K562 (cell line): ENCODE measurements at regions not wholly inside any gene's neighbourhood (a gene's known extent, or its start where the extent isn't known, plus 50 kb on each side); places are given as distances from the start of the nearest gene placed in this dataset.

Experiments used
- CBFB ChIP-seq: sonication (generic); formaldehyde crosslinking; IDR thresholded peaks from 2 replicates; pipeline ENCODE4 v1.4.0; 2020; ENCODE audit warnings: mild to moderate bottlenecking, missing genetic modification reagents
- CHD1 ChIP-seq: fragments of 200-600 bp; sonication (generic); IDR thresholded peaks from one replicate; pipeline ENCODE4 v1.6.1; 2012; ENCODE audit warnings: mild to moderate bottlenecking, moderate library complexity, low read length, inconsistent platforms
- HNRNPK ChIP-seq: fragments of 200-400 bp; formaldehyde crosslinking; IDR thresholded peaks from one replicate; pipeline ENCODE4 v1.6.1; 2018; ENCODE audit warnings: mild to moderate bottlenecking, low read depth, low read length; ENCODE audit not compliant: poor library complexity, severe bottlenecking
- JUND ChIP-seq, 2 experiments: IDR thresholded peaks; 2 replicates in 1 of 2; 3 replicates in 1 of 2; pipeline ENCODE4 v1.6.1; 2011; ENCODE audit warnings: borderline replicate concordance in 2 of 2, low read depth in 2 of 2, low read length in 2 of 2, improper control_type of control experiment in 1 of 2, missing biosample characterization in 1 of 2, missing genetic modification characterization in 1 of 2, missing genetic modification reagents in 1 of 2
- PRPF4 ChIP-seq: fragments of 200-400 bp; formaldehyde crosslinking; IDR thresholded peaks from one replicate; pipeline ENCODE4 v1.6.1; 2017; ENCODE audit warnings: low read length, low read depth, mild to moderate bottlenecking; ENCODE audit not compliant: insufficient read depth, poor library complexity, severe bottlenecking
- SAFB2 ChIP-seq: fragments of 200-400 bp; formaldehyde crosslinking; IDR thresholded peaks from 2 replicates; pipeline ENCODE4 v1.6.1; 2018; ENCODE audit warnings: borderline replicate concordance, low read length, low read depth, moderate library complexity; ENCODE audit not compliant: severe bottlenecking
- SPI1 ChIP-seq: IDR thresholded peaks from 2 replicates; pipeline ENCODE4 v1.6.1; 2011; ENCODE audit warnings: low read depth, low read length, control low read depth, borderline replicate concordance
- SRSF9 ChIP-seq: fragments of 200-400 bp; formaldehyde crosslinking; IDR thresholded peaks from 2 replicates; pipeline ENCODE4 v1.6.1; 2017; ENCODE audit warnings: low read depth, low read length, borderline replicate concordance
- TAF1 ChIP-seq: IDR thresholded peaks from 2 replicates; pipeline ENCODE4 v1.6.1; 2011; ENCODE audit warnings: mild to moderate bottlenecking, low read length, moderate library complexity; ENCODE audit not compliant: insufficient read depth, control insufficient read depth, severe bottlenecking; ENCODE audit errors: extremely low read depth
- YBX1 ChIP-seq: fragments of 450-650 bp; IDR thresholded peaks from 2 replicates; pipeline ENCODE4 v1.7.1; 2016; ENCODE audit warnings: mild to moderate bottlenecking
- ZNF217 ChIP-seq: sonication (generic); formaldehyde crosslinking; IDR thresholded peaks from 2 replicates; pipeline ENCODE4 v1.8.0; 2022; ENCODE audit warnings: mild to moderate bottlenecking, missing genetic modification reagents
- TF ChIP-seq, protein P1 (sequence below), 3 experiments: IDR thresholded peaks in 2 of 3; conservative IDR thresholded peaks in 1 of 3; 2 replicates each; pipeline ENCODE4 v1.5.1; 2011 to 2012; ENCODE audit warnings: low read length in 3 of 3, mild to moderate bottlenecking in 3 of 3, control low read depth in 2 of 3, improper control_type of control experiment in 1 of 3, inconsistent platforms in 1 of 3, low read depth in 1 of 3, mixed read lengths in 1 of 3, moderate library complexity in 1 of 3; ENCODE audit not compliant: insufficient read depth in 2 of 3
- TF ChIP-seq, protein P2 (sequence below): sonication (generic); formaldehyde crosslinking; IDR thresholded peaks from 2 replicates; pipeline ENCODE4 v1.5.0; 2020; ENCODE audit warnings: missing genetic modification reagents

DNA sequence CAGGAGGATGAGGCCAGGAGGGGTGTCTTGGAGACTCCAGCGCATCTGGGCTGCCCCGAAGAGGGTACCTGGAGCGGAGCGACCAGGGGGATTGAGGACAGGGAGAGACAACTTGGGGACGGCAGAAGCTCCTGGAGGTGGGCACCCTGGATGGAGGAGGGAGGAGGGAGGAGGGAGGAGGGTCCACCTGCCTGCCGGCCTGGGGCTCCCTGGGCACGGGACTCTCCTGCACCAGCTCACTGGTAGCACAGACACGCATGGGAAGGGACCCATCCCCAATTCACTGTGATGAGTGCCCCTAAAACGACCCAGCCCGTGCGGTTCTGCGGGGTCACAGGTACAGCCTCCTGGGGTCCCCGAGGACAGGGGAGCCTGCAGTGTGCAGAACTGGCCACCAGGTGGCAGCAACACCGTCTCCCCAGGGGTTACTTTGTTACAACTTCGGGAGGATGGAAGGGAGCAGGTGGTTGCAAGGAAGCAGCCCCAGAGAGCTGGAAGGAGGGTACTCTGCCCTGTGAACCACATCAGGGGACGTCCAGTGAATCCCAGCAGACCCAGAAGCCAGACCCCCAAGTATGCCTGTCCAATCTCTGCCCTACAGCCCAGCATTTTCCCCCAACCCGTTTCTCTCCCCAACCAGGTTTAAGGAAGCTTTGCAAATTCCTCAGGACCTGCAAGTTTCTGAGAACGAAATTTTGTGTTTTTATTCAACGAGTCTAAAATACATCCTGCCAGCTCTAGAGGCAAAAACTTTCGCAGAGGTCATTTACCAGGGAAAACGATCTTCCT lies 482.4 kb downstream of the NPHP4 start:
- TF ChIP-seq CHD1 = no peak
- TF ChIP-seq, protein P1, sequence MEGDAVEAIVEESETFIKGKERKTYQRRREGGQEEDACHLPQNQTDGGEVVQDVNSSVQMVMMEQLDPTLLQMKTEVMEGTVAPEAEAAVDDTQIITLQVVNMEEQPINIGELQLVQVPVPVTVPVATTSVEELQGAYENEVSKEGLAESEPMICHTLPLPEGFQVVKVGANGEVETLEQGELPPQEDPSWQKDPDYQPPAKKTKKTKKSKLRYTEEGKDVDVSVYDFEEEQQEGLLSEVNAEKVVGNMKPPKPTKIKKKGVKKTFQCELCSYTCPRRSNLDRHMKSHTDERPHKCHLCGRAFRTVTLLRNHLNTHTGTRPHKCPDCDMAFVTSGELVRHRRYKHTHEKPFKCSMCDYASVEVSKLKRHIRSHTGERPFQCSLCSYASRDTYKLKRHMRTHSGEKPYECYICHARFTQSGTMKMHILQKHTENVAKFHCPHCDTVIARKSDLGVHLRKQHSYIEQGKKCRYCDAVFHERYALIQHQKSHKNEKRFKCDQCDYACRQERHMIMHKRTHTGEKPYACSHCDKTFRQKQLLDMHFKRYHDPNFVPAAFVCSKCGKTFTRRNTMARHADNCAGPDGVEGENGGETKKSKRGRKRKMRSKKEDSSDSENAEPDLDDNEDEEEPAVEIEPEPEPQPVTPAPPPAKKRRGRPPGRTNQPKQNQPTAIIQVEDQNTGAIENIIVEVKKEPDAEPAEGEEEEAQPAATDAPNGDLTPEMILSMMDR (IDR thresholded peaks at IDR 0.05 in 2 of 3, conservative IDR thresholded peaks at IDR 0.05 in 1 of 3; ENCODE audit: insufficient read depth in 2 of 3, low read depth in 1 of 3, low read length in 3 of 3) = peak; percentile 84 to 94 (median 90)
- no peak for TF ChIP-seq TAF1
- TF ChIP-seq SRSF9 = no peak
- TF ChIP-seq HNRNPK = no peak
- no peak for TF ChIP-seq YBX1
- no peak for TF ChIP-seq SPI1
- TF ChIP-seq JUND (IDR thresholded peaks at IDR 0.05; ENCODE audit: borderline replicate concordance, low read depth, low read length) = no peak
- no peak; the same call in 2 of the 3 replicates for TF ChIP-seq JUND (tag; IDR thresholded peaks at IDR 0.05; ENCODE audit: borderline replicate concordance, low read depth, low read length)
- no peak for TF ChIP-seq CBFB (CRISPR knock-in tag)
- no peak for TF ChIP-seq PRPF4
- TF ChIP-seq ZNF217 (CRISPR knock-in tag) = no peak
- TF ChIP-seq SAFB2 = no peak
- TF ChIP-seq, protein P2, sequence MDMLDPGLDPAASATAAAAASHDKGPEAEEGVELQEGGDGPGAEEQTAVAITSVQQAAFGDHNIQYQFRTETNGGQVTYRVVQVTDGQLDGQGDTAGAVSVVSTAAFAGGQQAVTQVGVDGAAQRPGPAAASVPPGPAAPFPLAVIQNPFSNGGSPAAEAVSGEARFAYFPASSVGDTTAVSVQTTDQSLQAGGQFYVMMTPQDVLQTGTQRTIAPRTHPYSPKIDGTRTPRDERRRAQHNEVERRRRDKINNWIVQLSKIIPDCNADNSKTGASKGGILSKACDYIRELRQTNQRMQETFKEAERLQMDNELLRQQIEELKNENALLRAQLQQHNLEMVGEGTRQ (CRISPR knock-in tag) = no peak
